Uterus (tissue), 3 donors: ENCODE measurements at regions not wholly inside any gene's neighbourhood (a gene's known extent, or its start where the extent isn't known, plus 50 kb on each side); places are given as distances from the start of the nearest gene placed in this dataset.

Experiments
- DNase-seq, 2 donors: peaks; one replicate each; pipeline ENCODE4 v3.0.0-alpha.2; 2019 to 2020
- H3K27ac ChIP-seq, 2 donors: fragments of 200-600 bp; sonication (generic); 1 replicate in 1 of 2; 2 replicates in 1 of 2; pipeline ENCODE4 v1.5.1; 2016 to 2018
- H3K27me3 ChIP-seq, 2 donors: fragments of 200-600 bp; sonication (generic); one replicate each; pipeline ENCODE4 v1.5.1; 2018 to 2019; ENCODE audit warnings: control low read depth in 1 of 2
- H3K36me3 ChIP-seq, 2 donors: fragments of 200-600 bp; sonication (generic); one replicate each; pipeline ENCODE4 v1.5.1; 2019; ENCODE audit warnings: control low read depth in 1 of 2
- H3K4me1 ChIP-seq, 2 donors: fragments of 200-600 bp; sonication (generic); one replicate each; pipeline ENCODE4 v1.5.1; 2018 to 2019; ENCODE audit warnings: control low read depth in 1 of 2
- H3K4me3 ChIP-seq, 2 donors: fragments of 200-600 bp; sonication (generic); 1 replicate in 1 of 2; 2 replicates in 1 of 2; pipeline ENCODE4 v1.5.1; 2018 to 2019; ENCODE audit warnings: mild to moderate bottlenecking in 1 of 2
- H3K9me3 ChIP-seq, 2 donors: fragments of 200-600 bp; sonication (generic); one replicate each; pipeline ENCODE4 v1.5.1; 2019; ENCODE audit warnings: control low read depth in 1 of 2
- CTCF ChIP-seq, 4 experiments: fragments of 200-600 bp in 2 of 4; fragments of 450-650 bp in 2 of 4; sonication (generic) in 2 of 4; IDR thresholded peaks; one replicate each; pipeline ENCODE4 v1.5.1; 2016 to 2019; ENCODE audit warnings: antibody characterized with exemption in 4 of 4, mild to moderate bottlenecking in 2 of 4, moderate library complexity in 1 of 4
- POLR2A ChIP-seq, 2 donors: fragments of 450-650 bp; IDR thresholded peaks; one replicate each; pipeline ENCODE4 v1.6.1; 2016; ENCODE audit warnings: antibody characterized with exemption in 2 of 2, mild to moderate bottlenecking in 1 of 2, moderate library complexity in 1 of 2
- intact Hi-C: fragments of 100-400 bp; cut with DNase I; formaldehyde crosslinking; loops from one replicate; pipeline ENCODE4 v1.15.1; 2023; ENCODE audit warnings: low total_unique reads
- donor health status: DM: yes; HTN: yes; CAD: no.

DNA sequence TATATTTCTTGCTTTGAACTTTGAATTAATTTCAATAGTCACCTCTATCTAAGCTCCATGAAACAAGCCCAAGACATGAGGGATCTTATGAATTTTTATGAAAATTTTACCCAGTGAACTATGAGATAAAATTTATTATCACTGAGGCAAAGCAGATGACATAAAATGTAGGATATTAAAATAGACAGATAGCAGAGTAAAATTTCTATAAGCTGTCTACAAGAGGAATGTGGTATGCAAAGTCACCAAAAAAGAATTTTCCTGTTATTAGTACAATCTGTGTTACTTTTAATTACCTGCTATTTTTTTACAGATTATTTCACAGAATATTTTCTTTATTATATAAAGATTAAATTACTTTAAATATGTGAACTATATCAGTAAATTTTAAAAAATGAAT lies 2312.6 kb downstream of the PCDH9 start:
- no peak for TF ChIP-seq POLR2A (IDR thresholded peaks at IDR 0.05)
- no peak for TF ChIP-seq CTCF (IDR thresholded peaks at IDR 0.05)
- no peak overlapping the region for H3K4me3 ChIP-seq
- H3K4me1 ChIP-seq: no peaks in the 10 kb centered on the region
- no peaks in the 10 kb centered on the region for H3K36me3 ChIP-seq
- DNase-seq: no peak
- H3K27ac ChIP-seq: no peak overlapping the region
- H3K27me3 ChIP-seq: no peaks in the 10 kb centered on the region
- intact Hi-C loops: no loop called here
- H3K9me3 ChIP-seq: no peaks in the 10 kb centered on the region

- Histone ChIP-seq H3K9me3 (no peaks in the 10 kb centered on the region), H3K36me3 (no peaks in the 10 kb centered on the region), H3K27ac (no peak overlapping the region), H3K4me3 (no peak overlapping the region), H3K4me1 (no peaks in the 10 kb centered on the region), H3K27me3 (no peaks in the 10 kb centered on the region)
- DNase-seq: no peak
- TF ChIP-seq CTCF (IDR thresholded peaks at IDR 0.05) (no peak), POLR2A (IDR thresholded peaks at IDR 0.05) (no peak)
- intact Hi-C loops: no loop called here
Observed at GRCh38 chr13:64912141-64912540, 2318.0 kb downstream of the PCDH9 start.

DNA sequence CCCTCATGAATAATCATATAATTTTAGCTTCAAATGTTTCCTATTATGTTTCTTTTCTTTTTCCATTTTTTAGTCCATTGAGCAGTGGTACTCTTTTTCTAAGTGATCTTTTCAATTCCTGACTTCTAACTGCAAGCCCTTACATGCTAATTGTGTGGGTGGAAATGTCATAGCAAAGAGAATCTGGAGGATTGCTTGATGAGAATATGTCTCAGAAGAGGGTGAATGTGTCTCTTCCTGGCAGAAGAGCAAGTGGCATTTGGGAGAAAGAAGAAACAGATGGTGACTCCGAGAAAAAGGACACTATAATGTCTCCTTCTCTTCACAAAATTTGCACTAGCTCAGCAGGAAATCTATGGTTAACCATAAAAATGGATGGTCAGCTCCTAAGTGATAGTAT lies 2320.0 kb downstream of the PCDH9 start:
- no peaks in the 10 kb centered on the region for H3K36me3 ChIP-seq
- TF ChIP-seq CTCF (IDR thresholded peaks at IDR 0.05) (no peak), POLR2A (IDR thresholded peaks at IDR 0.05) (no peak)
- H3K9me3 ChIP-seq: no peaks in the 10 kb centered on the region
- intact Hi-C loops: no loop called here
- H3K27me3 ChIP-seq: no peaks in the 10 kb centered on the region
- DNase-seq: no peak
- H3K4me3 ChIP-seq: no peak overlapping the region
- no peak overlapping the region for H3K27ac ChIP-seq
- H3K4me1 ChIP-seq: no peaks in the 10 kb centered on the region

DNA sequence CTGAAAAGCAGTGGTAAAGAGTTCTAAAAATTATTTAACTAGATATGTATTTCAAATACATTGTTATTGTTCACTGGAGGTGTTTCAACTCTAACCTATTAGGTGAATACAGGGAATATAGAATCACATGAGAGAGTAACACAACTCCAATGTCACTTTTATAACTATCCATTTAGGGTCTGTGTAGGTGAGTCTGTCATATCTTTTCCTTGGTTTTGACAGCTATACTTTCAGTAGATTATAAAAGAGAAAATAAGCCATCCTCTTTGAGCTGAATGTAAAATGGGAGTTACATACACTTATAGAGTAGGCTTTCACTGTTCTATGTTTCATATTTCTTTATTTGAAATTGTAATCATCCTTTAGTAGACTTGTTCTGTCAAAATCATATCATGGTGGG lies 2321.0 kb downstream of the PCDH9 start:
- H3K9me3 ChIP-seq: no peaks in the 10 kb centered on the region
- no peaks in the 10 kb centered on the region for H3K36me3 ChIP-seq
- no peak overlapping the region for H3K27ac ChIP-seq
- H3K4me3 ChIP-seq: no peak overlapping the region
- H3K27me3 ChIP-seq: no peaks in the 10 kb centered on the region
- no peaks in the 10 kb centered on the region for H3K4me1 ChIP-seq
- TF ChIP-seq CTCF (IDR thresholded peaks at IDR 0.05): no peak
- no peak for TF ChIP-seq POLR2A (IDR thresholded peaks at IDR 0.05)
- intact Hi-C loops: no loop called here
- DNase-seq: no peak

DNA sequence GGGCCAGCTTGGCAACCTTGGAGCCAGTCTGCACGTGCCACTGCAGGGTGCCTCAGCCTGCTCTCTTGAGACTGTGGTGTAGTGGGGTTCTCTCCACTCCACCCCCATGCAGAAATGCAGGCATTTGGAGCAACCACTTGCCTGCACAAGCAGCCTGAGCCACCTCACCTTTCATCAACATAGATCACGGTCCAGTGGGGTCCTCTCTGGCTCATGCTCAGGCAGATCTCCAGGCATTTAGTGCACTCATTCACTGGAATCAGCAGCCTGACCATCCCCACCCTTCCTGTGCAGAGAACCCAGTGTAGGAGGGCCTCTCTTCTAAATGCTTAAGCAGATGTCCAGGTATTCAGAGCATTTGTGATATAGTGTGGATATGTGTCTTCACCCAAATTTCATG lies 2330.1 kb downstream of the PCDH9 start:
- Histone ChIP-seq H3K4me3 (no peak overlapping the region), H3K4me1 (no peaks in the 10 kb centered on the region), H3K9me3 (no peaks in the 10 kb centered on the region), H3K36me3 (no peaks in the 10 kb centered on the region), H3K27ac (no peak overlapping the region), H3K27me3 (no peaks in the 10 kb centered on the region)
- no peak for TF ChIP-seq CTCF (IDR thresholded peaks at IDR 0.05)
- no peak for TF ChIP-seq POLR2A (IDR thresholded peaks at IDR 0.05)
- intact Hi-C loops: no loop called here
- DNase-seq: no peak
